ENCODE measurements at regions not wholly inside any gene's neighbourhood (a gene's known extent, or its start where the extent isn't known, plus 50 kb on each side); places are given as distances from the start of the nearest gene placed in this dataset.

DNA sequence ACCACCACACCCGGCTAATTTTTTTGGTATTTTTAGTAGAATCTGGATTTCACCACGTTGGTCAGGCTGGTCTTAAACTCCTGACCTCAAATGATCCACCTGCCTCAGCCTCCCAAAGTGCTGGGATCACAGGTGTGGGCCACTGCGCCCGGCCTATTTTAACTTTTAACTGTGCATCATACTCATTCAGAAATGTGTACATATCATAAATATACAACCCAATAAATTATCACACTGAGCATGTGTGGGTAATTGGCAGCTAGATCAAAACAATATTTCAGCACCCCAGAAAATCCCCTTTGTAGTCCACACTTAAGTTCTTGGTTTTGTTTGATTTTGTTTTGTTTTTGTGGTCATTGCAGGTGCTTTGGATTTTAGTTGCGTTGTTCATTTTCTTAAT lies 228.9 kb upstream of the ZNF217 start:
- Mint-ChIP-seq H3K27me3 (ENCODE audit: low read depth) (no peaks in the 10 kb centered on the region), H3K36me3 (ENCODE audit: insufficient read depth in 1 of 3, low read depth in 3 of 3) (peaks cover 0 to 4% (median 0%) of the 10 kb centered on the region in 3 experiments; a peak in 1 of 7 replicates), H3K9me3 (peaks cover 2 to 11% of the 10 kb centered on the region in 2 experiments; a peak in 3 of 5 replicates), H3K4me1 (peaks cover 20 to 28% of the 10 kb centered on the region in 2 experiments), H3K4me3 (no peak overlapping the region), H3K27ac (no peak overlapping the region)
- Histone ChIP-seq H3K4me2 (ENCODE audit: insufficient read depth, insufficient read length, low read length) (no peak overlapping the region), H3K4ac (ENCODE audit: low read depth, low read length) (no peak overlapping the region), H4K5ac (ENCODE audit: insufficient read length, low read depth, low read length) (no peak overlapping the region), H2BK15ac (ENCODE audit: low read depth, low read length) (no peak overlapping the region), H3K56ac (ENCODE audit: insufficient read length, low read depth, low read length) (no peak overlapping the region), H2BK20ac (ENCODE audit: low read depth, low read length, poor library complexity, severe bottlenecking) (no peak overlapping the region), H2AFZ (ENCODE audit: low read length) (no peak overlapping the region), H2BK120ac (ENCODE audit: low read depth, low read length, poor library complexity, severe bottlenecking) (no peak overlapping the region), H3K9ac (ENCODE audit: extremely low read depth, insufficient read length, low read length) (no peak overlapping the region), H2BK12ac (ENCODE audit: insufficient read length, low read depth, low read length) (no peak overlapping the region), H2BK5ac (ENCODE audit: insufficient read length, low read length) (no peak overlapping the region), H3K23ac (ENCODE audit: insufficient read length, low read depth, low read length) (no peak overlapping the region), H3K9me3 (ENCODE audit: control insufficient read depth, low read depth, low read length) (no peaks in the 10 kb centered on the region), H3K14ac (ENCODE audit: insufficient read depth, low read length) (no peak overlapping the region), H4K20me1 (ENCODE audit: control insufficient read depth, insufficient read depth, insufficient read length) (no peaks in the 10 kb centered on the region), H3K79me1 (ENCODE audit: insufficient read depth, low read depth, low read length, poor library complexity, severe bottlenecking) (no peaks in the 10 kb centered on the region), H3K23me2 (ENCODE audit: insufficient read length, low read depth, low read length, poor library complexity, severe bottlenecking) (no peaks in the 10 kb centered on the region), H4K8ac (replicated peaks; ENCODE audit: insufficient read length, low read depth, low read length) (no peak overlapping the region), H3K4me1 (ENCODE audit: insufficient read depth, low read length) (no peaks in the 10 kb centered on the region; the same call in 1 of the 2 replicates), H3K79me2 (ENCODE audit: insufficient read depth, low read length) (no peaks in the 10 kb centered on the region), H3K27me3 (ENCODE audit: insufficient read depth, low read length) (no peaks in the 10 kb centered on the region), H4K91ac (ENCODE audit: insufficient read length, low read depth, low read length) (no peak overlapping the region), H2AK5ac (ENCODE audit: insufficient read length, low read length) (no peak overlapping the region), H3T11ph (ENCODE audit: low read length) (no peak overlapping the region), H3K27ac (ENCODE audit: insufficient read length, low read depth, low read length) (no peak overlapping the region), H3K18ac (ENCODE audit: insufficient read length, low read depth, low read length) (no peak overlapping the region)
- DNase-seq = no peak
- TF ChIP-seq, protein P1, sequence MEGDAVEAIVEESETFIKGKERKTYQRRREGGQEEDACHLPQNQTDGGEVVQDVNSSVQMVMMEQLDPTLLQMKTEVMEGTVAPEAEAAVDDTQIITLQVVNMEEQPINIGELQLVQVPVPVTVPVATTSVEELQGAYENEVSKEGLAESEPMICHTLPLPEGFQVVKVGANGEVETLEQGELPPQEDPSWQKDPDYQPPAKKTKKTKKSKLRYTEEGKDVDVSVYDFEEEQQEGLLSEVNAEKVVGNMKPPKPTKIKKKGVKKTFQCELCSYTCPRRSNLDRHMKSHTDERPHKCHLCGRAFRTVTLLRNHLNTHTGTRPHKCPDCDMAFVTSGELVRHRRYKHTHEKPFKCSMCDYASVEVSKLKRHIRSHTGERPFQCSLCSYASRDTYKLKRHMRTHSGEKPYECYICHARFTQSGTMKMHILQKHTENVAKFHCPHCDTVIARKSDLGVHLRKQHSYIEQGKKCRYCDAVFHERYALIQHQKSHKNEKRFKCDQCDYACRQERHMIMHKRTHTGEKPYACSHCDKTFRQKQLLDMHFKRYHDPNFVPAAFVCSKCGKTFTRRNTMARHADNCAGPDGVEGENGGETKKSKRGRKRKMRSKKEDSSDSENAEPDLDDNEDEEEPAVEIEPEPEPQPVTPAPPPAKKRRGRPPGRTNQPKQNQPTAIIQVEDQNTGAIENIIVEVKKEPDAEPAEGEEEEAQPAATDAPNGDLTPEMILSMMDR (conservative IDR thresholded peaks at IDR 0.05) = no peak
- no CpG with 5 or more reads among the region's 5 CpGs for WGBS (ENCODE audit: extremely low coverage, insufficient read length, low lambda C conversion rate)
